Keratinocyte (primary cell): ENCODE measurements at regions not wholly inside any gene's neighbourhood (a gene's known extent, or its start where the extent isn't known, plus 50 kb on each side); places are given as distances from the start of the nearest gene placed in this dataset.

Experiments
- CTCF ChIP-seq, 3 experiments: IDR thresholded peaks in 1 of 3; conservative IDR thresholded peaks in 1 of 3; optimal IDR thresholded peaks in 1 of 3; 2 replicates in 2 of 3; 3 replicates in 1 of 3; pipeline versions ENCODE3 to v1.5.1; 2011; ENCODE audit warnings: low read length in 3 of 3, mild to moderate bottlenecking in 3 of 3, moderate library complexity in 2 of 3, control low read depth in 1 of 3, inconsistent platforms in 1 of 3; ENCODE audit not compliant: insufficient read depth in 2 of 3; ENCODE audit errors: extremely low read depth in 1 of 3
- EZH2 ChIP-seq: IDR thresholded peaks from one replicate; pipeline ENCODE4 v1.6.1; 2012; ENCODE audit warnings: inconsistent platforms, mild to moderate bottlenecking, low read length, moderate library complexity

DNA sequence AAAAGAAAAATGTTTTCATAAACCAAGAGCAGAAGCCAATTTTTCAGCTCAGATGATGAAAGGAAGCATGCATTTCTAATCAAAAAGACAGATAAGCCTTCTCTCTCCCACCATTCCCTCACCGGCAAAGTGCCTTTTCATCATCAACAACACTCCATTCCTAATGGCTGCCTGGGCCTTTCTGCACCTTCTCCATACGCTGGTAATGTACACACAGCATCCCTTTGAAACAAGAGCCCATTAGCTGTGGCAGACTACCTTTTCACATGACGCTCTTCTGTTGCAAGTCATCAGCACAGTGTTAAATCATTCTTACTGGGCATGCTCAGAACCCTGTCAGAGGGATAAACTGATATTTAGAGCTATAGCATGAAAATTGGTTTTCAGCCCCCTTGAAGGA is 408.9 kb downstream of the MEIS1 start:
- TF ChIP-seq CTCF (optimal IDR thresholded peaks at IDR 0.05 in 1 of 3, IDR thresholded peaks at IDR 0.05 in 1 of 3, conservative IDR thresholded peaks at IDR 0.05 in 1 of 3; ENCODE audit: extremely low read depth in 1 of 3, insufficient read depth in 2 of 3, low read length in 3 of 3) (no peak), EZH2 (no peak)
